Mammary epithelial cell (primary cell): ENCODE measurements at regions not wholly inside any gene's neighbourhood (a gene's known extent, or its start where the extent isn't known, plus 50 kb on each side); places are given as distances from the start of the nearest gene placed in this dataset.

Experiments
- CTCF ChIP-seq, 2 donors: IDR thresholded peaks in 1 of 2; conservative IDR thresholded peaks in 1 of 2; 2 replicates each; pipeline ENCODE4 v1.5.1; 2011 to 2012; ENCODE audit warnings: inconsistent platforms in 2 of 2, low read length in 2 of 2, mild to moderate bottlenecking in 2 of 2, control low read depth in 1 of 2, low read depth in 1 of 2; ENCODE audit not compliant: insufficient read depth in 1 of 2; ENCODE audit errors: extremely low read depth in 1 of 2
- EZH2 ChIP-seq: IDR thresholded peaks from 2 replicates; pipeline ENCODE4 v1.6.1; 2012; ENCODE audit warnings: low read length, inconsistent platforms, borderline replicate concordance

DNA sequence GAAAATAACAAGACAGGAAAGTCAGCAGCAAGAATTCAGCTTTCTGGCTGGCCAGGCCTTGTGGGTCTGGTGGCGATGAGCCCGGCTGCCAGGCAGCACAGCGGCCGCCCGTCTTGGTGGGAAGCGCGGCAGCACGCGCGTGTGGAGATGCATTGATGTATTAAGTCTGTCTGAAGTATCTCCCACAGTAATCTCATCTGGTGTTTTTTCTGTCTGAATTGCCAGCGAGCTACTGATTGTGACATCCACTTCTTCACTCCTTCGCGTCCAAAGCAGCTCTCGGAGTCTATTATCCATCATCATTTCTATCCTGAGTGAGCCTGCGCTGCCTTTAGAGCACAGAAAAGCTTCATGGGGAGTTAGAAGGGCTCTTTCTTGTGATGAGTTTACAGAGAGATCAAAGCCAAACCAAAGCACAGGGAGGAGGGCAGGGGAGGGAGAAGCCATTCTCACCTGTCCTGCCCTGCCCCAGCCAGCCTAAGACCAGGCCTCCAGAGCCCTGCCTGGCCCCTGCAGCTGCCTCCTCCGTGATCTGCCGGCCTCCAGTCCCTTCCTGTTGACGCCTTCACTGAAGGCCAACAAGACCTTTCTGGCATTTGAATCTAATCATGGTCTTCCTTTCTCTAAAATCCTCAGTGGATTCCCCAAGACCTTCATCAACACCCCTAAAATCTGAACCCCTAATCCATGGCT is 1419.0 kb downstream of the TBC1D22A start:
- TF ChIP-seq CTCF (conservative IDR thresholded peaks at IDR 0.05 in 1 of 2, IDR thresholded peaks at IDR 0.05 in 1 of 2; ENCODE audit: extremely low read depth in 1 of 2, insufficient read depth in 1 of 2, low read depth in 1 of 2, low read length in 2 of 2) (no peak), EZH2 (no peak)
